Smooth muscle cell (in vitro differentiated cells): ENCODE measurements at regions not wholly inside any gene's neighbourhood (a gene's known extent, or its start where the extent isn't known, plus 50 kb on each side); places are given as distances from the start of the nearest gene placed in this dataset.

Experiments used
- DNase-seq: peaks from one replicate; lab custom pipeline; 2025; ENCODE audit not compliant: unreplicated experiment; lab: John Stamatoyannopoulos, UW
- H2AFZ ChIP-seq: fragments of 200-600 bp; sonication (generic); 2 replicates; pipeline ENCODE4 v1.6.0; 2016; ENCODE audit warnings: antibody characterized with exemption, low read depth, mild to moderate bottlenecking
- H3F3A ChIP-seq: fragments of 200-600 bp; sonication (generic); 2 replicates; pipeline ENCODE4 v1.6.0; 2017; ENCODE audit warnings: antibody characterized with exemption, low read depth
- H3K27ac ChIP-seq: fragments of 200-600 bp; sonication (generic); 2 replicates; pipeline ENCODE4 v1.5.1; 2016; ENCODE audit warnings: low read depth, mild to moderate bottlenecking
- H3K27me3 ChIP-seq: fragments of 200-600 bp; sonication (generic); 2 replicates; pipeline ENCODE4 v1.6.1; 2016; ENCODE audit warnings: low read depth, mild to moderate bottlenecking
- H3K36me3 ChIP-seq: fragments of 200-600 bp; sonication (generic); 2 replicates; pipeline ENCODE4 v1.5.1; 2016; ENCODE audit warnings: low read depth
- H3K4me1 ChIP-seq: fragments of 200-600 bp; sonication (generic); 2 replicates; pipeline ENCODE4 v1.5.1; 2016; ENCODE audit warnings: low read depth
- H3K4me2 ChIP-seq: fragments of 200-600 bp; sonication (generic); 2 replicates; pipeline ENCODE4 v1.6.0; 2016; ENCODE audit warnings: mild to moderate bottlenecking
- H3K4me3 ChIP-seq: fragments of 200-600 bp; sonication (generic); 2 replicates; pipeline ENCODE4 v1.5.1; 2016; ENCODE audit warnings: mild to moderate bottlenecking
- H3K79me2 ChIP-seq: fragments of 200-600 bp; sonication (generic); 2 replicates; pipeline ENCODE4 v1.6.0; 2016; ENCODE audit warnings: low read depth, mild to moderate bottlenecking
- H3K9ac ChIP-seq: fragments of 200-600 bp; sonication (generic); 2 replicates; pipeline ENCODE4 v1.6.0; 2016; ENCODE audit warnings: low read depth
- H3K9me3 ChIP-seq: fragments of 200-600 bp; sonication (generic); replicated peaks from 2 replicates; pipeline ENCODE4 v1.5.1; 2016; ENCODE audit warnings: low read depth
- H4K20me1 ChIP-seq: fragments of 200-600 bp; sonication (generic); 2 replicates; pipeline ENCODE4 v1.6.0; 2016; ENCODE audit warnings: low read depth
- CTCF ChIP-seq: fragments of 200-600 bp; sonication (generic); IDR thresholded peaks from 2 replicates; pipeline ENCODE4 v1.5.1; 2017; ENCODE audit warnings: borderline replicate concordance, mild to moderate bottlenecking, antibody characterized with exemption; ENCODE audit not compliant: insufficient read depth, poor library complexity, severe bottlenecking
- WGBS: methylation state at CpG from one replicate; pipeline ENCODE4 v1.1.7; 2016; ENCODE audit warnings: low lambda C conversion rate; 5-methylcytosine and 5-hydroxymethylcytosine counted together

DNA sequence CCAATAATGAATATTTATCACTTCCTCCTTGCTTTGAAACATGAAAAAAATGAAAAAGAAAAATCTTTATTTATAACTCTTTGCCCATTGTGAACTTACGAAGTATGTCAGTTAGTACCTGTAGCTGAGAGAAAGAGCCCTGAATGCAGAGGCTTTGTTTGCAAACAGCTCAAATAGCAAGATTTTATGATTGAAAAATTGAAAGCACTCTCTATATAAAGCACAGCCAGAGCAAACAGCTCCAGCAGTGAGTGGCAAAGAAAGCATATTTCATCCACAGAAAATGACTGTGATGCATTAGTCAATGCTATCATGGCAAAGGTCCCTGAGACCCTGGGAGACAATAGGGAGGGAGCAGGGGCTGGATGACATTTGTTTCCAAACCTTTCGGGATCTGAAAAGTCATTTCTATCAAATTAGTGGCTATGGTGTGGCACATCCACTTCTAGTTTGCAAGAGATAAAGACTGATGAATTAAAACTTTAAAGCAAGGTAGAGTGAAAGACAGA lies 576.1 kb downstream of the OTOL1 start:
- no peak overlapping the region for H3K4me3 ChIP-seq
- no peak for TF ChIP-seq CTCF
- H3K9me3 ChIP-seq: no peaks in the 10 kb centered on the region
- no peak overlapping the region for H3K9ac ChIP-seq
- no peak overlapping the region for H3K27ac ChIP-seq
- no peaks in the 10 kb centered on the region for H3K27me3 ChIP-seq
- no peak overlapping the region for H3K4me2 ChIP-seq
- DNase-seq: no peak
- H2AFZ ChIP-seq: no peak overlapping the region
- H3F3A ChIP-seq: no peaks in the 10 kb centered on the region
- H3K4me1 ChIP-seq: peaks cover 7% of the 10 kb centered on the region
- no peaks in the 10 kb centered on the region for H3K36me3 ChIP-seq
- H4K20me1 ChIP-seq: no peaks in the 10 kb centered on the region
- H3K79me2 ChIP-seq: no peaks in the 10 kb centered on the region
- WGBS: 90% methylated on average over 2 of the region's 2 CpGs

DNA sequence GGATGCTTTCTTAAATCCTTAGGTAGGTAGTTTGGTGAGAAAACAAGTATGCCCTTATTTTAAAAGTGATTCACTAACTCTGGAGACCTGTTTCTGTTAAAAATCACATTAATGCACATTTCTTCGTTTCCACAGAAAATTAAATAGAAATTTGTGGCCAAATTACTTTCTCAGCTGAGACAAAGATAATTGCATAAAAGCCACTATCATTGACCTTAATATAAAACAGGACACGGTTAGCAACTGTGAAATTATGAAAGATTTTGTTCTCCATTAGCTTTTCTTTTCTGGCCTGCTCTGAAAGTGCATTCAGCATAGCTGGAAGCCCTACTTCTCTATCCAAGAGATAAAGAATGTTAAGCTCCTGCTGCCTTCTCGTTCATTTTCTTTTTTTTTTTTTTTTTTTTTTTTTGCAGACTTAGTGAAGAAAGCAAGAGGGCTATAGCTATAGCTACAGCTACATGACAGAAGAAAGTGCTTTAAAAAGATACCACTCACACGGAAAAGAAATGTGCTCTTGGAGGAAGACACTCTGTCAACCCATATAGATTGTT lies 576.9 kb downstream of the OTOL1 start:
- H3K36me3 ChIP-seq: no peaks in the 10 kb centered on the region
- no peak overlapping the region for H3K4me3 ChIP-seq
- H3K27me3 ChIP-seq: no peaks in the 10 kb centered on the region
- no peak for TF ChIP-seq CTCF
- no peak overlapping the region for H3K27ac ChIP-seq
- no peaks in the 10 kb centered on the region for H3K9me3 ChIP-seq
- no peak overlapping the region for H2AFZ ChIP-seq
- no peak overlapping the region for H3K9ac ChIP-seq
- H3K4me1 ChIP-seq: peaks cover 7% of the 10 kb centered on the region
- no peaks in the 10 kb centered on the region for H3F3A ChIP-seq
- WGBS: 54% methylated on average over 4 of the region's 4 CpGs
- no peaks in the 10 kb centered on the region for H3K79me2 ChIP-seq
- no peaks in the 10 kb centered on the region for H4K20me1 ChIP-seq
- DNase-seq: no peak
- H3K4me2 ChIP-seq: no peak overlapping the region

DNA sequence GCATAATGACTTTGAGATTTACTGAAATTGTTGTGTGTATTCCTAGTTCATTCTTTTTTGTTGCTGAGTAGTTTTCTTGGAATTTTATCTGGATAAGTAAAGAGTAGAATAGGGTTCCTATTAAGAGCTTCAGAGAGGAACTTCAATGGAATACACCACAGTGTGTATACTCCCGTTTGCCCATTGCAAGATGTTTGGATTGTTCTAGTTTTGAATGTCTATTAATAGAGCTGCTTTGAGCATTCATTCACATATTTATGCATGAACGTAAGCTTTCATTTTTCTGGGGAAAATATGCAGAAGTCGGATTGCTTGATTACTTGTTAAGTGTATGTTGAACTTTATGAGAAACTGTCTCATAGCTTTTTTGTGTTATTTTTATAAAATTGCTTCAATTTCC lies 580.5 kb downstream of the OTOL1 start:
- Histone ChIP-seq H3K9me3 (no peaks in the 10 kb centered on the region), H3K4me2 (no peak overlapping the region), H4K20me1 (no peaks in the 10 kb centered on the region), H3K27ac (no peak overlapping the region), H3K27me3 (no peaks in the 10 kb centered on the region), H3K79me2 (no peaks in the 10 kb centered on the region), H3K4me3 (no peak overlapping the region), H3K9ac (no peak overlapping the region), H3K4me1 (peaks cover 7% of the 10 kb centered on the region), H3F3A (no peaks in the 10 kb centered on the region), H3K36me3 (no peaks in the 10 kb centered on the region), H2AFZ (no peak overlapping the region)
- no peak for TF ChIP-seq CTCF
- WGBS: 91% methylated on average over 3 of the region's 3 CpGs
- no peak for DNase-seq

- Histone ChIP-seq H3K27ac (no peak overlapping the region), H3K79me2 (no peaks in the 10 kb centered on the region), H3K4me3 (no peak overlapping the region), H3F3A (no peaks in the 10 kb centered on the region), H3K36me3 (no peaks in the 10 kb centered on the region), H3K9ac (no peak overlapping the region), H3K27me3 (no peaks in the 10 kb centered on the region), H3K4me2 (no peak overlapping the region), H3K9me3 (no peaks in the 10 kb centered on the region), H3K4me1 (no peaks in the 10 kb centered on the region), H2AFZ (no peak overlapping the region), H4K20me1 (no peaks in the 10 kb centered on the region)
- 75% methylated on average over 5 of the region's 5 CpGs for WGBS
- TF ChIP-seq CTCF: no peak
- DNase-seq: no peak
Measured at GRCh38 chr3:162082516-162082915, 585.9 kb downstream of the OTOL1 start.
